ENCODE measurements at regions not wholly inside any gene's neighbourhood (a gene's known extent, or its start where the extent isn't known, plus 50 kb on each side); places are given as distances from the start of the nearest gene placed in this dataset.

DNA sequence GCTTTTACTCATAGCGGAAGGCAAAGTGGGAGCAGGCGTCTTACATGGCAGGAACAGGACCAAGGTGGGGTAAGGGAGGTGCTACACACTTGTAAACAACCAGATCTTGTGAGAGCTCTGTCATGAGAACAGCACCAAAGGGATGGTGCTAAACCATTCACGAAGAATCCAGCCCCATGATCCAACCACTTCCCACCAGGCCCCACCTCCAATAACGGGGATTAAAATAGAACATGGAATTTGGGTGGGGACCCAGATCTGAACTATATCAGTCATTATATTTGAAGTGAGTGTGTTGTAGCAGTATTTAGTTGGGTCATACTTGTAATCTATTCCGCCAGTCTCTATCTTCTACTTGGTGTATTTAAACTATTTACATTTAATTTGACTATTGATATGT is 190.9 kb downstream of the RPLP1 start:
- ChIA-PET POLR2A (no interaction called here), CTCF (no interaction called here)
- Mint-ChIP-seq H3K36me3 (peaks cover 11% of the 10 kb centered on the region), H3K9me3 (peaks cover 34% of the 10 kb centered on the region), H3K4me1 (peaks cover 20% of the 10 kb centered on the region), H3K27ac (no peak overlapping the region), H3K27me3 (ENCODE audit: low read depth) (no peaks in the 10 kb centered on the region), H3K4me3 (no peak overlapping the region)
- TF ChIP-seq, protein P1, sequence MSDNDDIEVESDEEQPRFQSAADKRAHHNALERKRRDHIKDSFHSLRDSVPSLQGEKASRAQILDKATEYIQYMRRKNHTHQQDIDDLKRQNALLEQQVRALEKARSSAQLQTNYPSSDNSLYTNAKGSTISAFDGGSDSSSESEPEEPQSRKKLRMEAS (CRISPR knock-in tag; IDR thresholded peaks at IDR 0.05): no peak
- TF ChIP-seq EMX1 (CRISPR knock-in tag; IDR thresholded peaks at IDR 0.05): no peak
- TF ChIP-seq, protein P2, sequence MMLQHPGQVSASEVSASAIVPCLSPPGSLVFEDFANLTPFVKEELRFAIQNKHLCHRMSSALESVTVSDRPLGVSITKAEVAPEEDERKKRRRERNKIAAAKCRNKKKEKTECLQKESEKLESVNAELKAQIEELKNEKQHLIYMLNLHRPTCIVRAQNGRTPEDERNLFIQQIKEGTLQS (CRISPR knock-in tag; conservative IDR thresholded peaks at IDR 0.05): no peak
- TF ChIP-seq, protein P3, sequence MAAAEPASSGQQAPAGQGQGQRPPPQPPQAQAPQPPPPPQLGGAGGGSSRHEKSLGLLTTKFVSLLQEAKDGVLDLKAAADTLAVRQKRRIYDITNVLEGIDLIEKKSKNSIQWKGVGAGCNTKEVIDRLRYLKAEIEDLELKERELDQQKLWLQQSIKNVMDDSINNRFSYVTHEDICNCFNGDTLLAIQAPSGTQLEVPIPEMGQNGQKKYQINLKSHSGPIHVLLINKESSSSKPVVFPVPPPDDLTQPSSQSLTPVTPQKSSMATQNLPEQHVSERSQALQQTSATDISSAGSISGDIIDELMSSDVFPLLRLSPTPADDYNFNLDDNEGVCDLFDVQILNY (CRISPR knock-in tag; IDR thresholded peaks at IDR 0.05): no peak
- TF ChIP-seq, protein P4, sequence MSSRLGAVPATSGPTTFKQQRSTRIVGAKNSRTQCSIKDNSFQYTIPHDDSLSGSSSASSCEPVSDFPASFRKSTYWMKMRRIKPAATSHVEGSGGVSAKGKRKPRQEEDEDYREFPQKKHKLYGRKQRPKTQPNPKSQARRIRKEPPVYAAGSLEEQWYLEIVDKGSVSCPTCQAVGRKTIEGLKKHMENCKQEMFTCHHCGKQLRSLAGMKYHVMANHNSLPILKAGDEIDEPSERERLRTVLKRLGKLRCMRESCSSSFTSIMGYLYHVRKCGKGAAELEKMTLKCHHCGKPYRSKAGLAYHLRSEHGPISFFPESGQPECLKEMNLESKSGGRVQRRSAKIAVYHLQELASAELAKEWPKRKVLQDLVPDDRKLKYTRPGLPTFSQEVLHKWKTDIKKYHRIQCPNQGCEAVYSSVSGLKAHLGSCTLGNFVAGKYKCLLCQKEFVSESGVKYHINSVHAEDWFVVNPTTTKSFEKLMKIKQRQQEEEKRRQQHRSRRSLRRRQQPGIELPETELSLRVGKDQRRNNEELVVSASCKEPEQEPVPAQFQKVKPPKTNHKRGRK (CRISPR knock-in tag; IDR thresholded peaks at IDR 0.05; ENCODE audit: borderline replicate concordance): no peak
- no peak for TF ChIP-seq NFE2L1 (CRISPR knock-in tag; IDR thresholded peaks at IDR 0.05)
- no peak for TF ChIP-seq OVOL2 (CRISPR knock-in tag; IDR thresholded peaks at IDR 0.05; ENCODE audit: borderline replicate concordance)
- no peak for TF ChIP-seq ZNF396 (CRISPR knock-in tag; IDR thresholded peaks at IDR 0.05; ENCODE audit: borderline replicate concordance)
- TF ChIP-seq, protein P5, sequence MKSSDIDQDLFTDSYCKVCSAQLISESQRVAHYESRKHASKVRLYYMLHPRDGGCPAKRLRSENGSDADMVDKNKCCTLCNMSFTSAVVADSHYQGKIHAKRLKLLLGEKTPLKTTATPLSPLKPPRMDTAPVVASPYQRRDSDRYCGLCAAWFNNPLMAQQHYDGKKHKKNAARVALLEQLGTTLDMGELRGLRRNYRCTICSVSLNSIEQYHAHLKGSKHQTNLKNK (CRISPR knock-in tag; IDR thresholded peaks at IDR 0.05): no peak
- no peak for TF ChIP-seq JUN (CRISPR knock-in tag; IDR thresholded peaks at IDR 0.05)
- TF ChIP-seq ZNF138 (CRISPR knock-in tag; conservative IDR thresholded peaks at IDR 0.05): no peak
- no peak for TF ChIP-seq ZNF219 (CRISPR knock-in tag; IDR thresholded peaks at IDR 0.05; ENCODE audit: borderline replicate concordance)
- TF ChIP-seq, protein P6, sequence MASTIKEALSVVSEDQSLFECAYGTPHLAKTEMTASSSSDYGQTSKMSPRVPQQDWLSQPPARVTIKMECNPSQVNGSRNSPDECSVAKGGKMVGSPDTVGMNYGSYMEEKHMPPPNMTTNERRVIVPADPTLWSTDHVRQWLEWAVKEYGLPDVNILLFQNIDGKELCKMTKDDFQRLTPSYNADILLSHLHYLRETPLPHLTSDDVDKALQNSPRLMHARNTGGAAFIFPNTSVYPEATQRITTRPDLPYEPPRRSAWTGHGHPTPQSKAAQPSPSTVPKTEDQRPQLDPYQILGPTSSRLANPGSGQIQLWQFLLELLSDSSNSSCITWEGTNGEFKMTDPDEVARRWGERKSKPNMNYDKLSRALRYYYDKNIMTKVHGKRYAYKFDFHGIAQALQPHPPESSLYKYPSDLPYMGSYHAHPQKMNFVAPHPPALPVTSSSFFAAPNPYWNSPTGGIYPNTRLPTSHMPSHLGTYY (CRISPR knock-in tag; IDR thresholded peaks at IDR 0.05): no peak
- TF ChIP-seq, protein P7, sequence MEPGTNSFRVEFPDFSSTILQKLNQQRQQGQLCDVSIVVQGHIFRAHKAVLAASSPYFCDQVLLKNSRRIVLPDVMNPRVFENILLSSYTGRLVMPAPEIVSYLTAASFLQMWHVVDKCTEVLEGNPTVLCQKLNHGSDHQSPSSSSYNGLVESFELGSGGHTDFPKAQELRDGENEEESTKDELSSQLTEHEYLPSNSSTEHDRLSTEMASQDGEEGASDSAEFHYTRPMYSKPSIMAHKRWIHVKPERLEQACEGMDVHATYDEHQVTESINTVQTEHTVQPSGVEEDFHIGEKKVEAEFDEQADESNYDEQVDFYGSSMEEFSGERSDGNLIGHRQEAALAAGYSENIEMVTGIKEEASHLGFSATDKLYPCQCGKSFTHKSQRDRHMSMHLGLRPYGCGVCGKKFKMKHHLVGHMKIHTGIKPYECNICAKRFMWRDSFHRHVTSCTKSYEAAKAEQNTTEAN (CRISPR knock-in tag; IDR thresholded peaks at IDR 0.05): no peak
- TF ChIP-seq, protein P8, sequence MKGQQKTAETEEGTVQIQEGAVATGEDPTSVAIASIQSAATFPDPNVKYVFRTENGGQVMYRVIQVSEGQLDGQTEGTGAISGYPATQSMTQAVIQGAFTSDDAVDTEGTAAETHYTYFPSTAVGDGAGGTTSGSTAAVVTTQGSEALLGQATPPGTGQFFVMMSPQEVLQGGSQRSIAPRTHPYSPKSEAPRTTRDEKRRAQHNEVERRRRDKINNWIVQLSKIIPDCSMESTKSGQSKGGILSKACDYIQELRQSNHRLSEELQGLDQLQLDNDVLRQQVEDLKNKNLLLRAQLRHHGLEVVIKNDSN (CRISPR knock-in tag; IDR thresholded peaks at IDR 0.05): no peak
- TF ChIP-seq IRF2 (CRISPR knock-in tag; IDR thresholded peaks at IDR 0.05; ENCODE audit: borderline replicate concordance, low read depth): no peak
- TF ChIP-seq, protein P9, sequence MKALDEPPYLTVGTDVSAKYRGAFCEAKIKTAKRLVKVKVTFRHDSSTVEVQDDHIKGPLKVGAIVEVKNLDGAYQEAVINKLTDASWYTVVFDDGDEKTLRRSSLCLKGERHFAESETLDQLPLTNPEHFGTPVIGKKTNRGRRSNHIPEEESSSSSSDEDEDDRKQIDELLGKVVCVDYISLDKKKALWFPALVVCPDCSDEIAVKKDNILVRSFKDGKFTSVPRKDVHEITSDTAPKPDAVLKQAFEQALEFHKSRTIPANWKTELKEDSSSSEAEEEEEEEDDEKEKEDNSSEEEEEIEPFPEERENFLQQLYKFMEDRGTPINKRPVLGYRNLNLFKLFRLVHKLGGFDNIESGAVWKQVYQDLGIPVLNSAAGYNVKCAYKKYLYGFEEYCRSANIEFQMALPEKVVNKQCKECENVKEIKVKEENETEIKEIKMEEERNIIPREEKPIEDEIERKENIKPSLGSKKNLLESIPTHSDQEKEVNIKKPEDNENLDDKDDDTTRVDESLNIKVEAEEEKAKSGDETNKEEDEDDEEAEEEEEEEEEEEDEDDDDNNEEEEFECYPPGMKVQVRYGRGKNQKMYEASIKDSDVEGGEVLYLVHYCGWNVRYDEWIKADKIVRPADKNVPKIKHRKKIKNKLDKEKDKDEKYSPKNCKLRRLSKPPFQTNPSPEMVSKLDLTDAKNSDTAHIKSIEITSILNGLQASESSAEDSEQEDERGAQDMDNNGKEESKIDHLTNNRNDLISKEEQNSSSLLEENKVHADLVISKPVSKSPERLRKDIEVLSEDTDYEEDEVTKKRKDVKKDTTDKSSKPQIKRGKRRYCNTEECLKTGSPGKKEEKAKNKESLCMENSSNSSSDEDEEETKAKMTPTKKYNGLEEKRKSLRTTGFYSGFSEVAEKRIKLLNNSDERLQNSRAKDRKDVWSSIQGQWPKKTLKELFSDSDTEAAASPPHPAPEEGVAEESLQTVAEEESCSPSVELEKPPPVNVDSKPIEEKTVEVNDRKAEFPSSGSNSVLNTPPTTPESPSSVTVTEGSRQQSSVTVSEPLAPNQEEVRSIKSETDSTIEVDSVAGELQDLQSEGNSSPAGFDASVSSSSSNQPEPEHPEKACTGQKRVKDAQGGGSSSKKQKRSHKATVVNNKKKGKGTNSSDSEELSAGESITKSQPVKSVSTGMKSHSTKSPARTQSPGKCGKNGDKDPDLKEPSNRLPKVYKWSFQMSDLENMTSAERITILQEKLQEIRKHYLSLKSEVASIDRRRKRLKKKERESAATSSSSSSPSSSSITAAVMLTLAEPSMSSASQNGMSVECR (CRISPR knock-in tag; IDR thresholded peaks at IDR 0.05; ENCODE audit: borderline replicate concordance): no peak
- TF ChIP-seq NFATC4 (CRISPR knock-in tag; IDR thresholded peaks at IDR 0.05): no peak
- no peak for DNase-seq (ENCODE audit: low spot score)
- no peak for ATAC-seq

Data from WTC11 (cell line).